Psoas muscle (tissue), 7 donors: ENCODE measurements at regions not wholly inside any gene's neighbourhood (a gene's known extent, or its start where the extent isn't known, plus 50 kb on each side); places are given as distances from the start of the nearest gene placed in this dataset.

Source experiments
- ATAC-seq, 4 donors: fragments of 200-7000 bp; cut with Tn5 transposase; one replicate each; pipeline ENCODE4 v1.9.1; 2020; ENCODE audit warnings: moderate library complexity in 3 of 4, mild to moderate bottlenecking in 2 of 4
- DNase-seq, 2 donors: peaks; one replicate each; pipeline ENCODE4 v3.0.0-alpha.2; 2020
- H3K27ac ChIP-seq: fragments of 200-600 bp; one replicate; pipeline ENCODE4 v1.8.0; 2022
- H3K27me3 ChIP-seq, 3 donors: fragments of 200-600 bp in 1 of 3; one replicate each; pipeline versions ENCODE4 v1.6.1 to v1.8.0; 2013 to 2022; ENCODE audit warnings: low read length in 2 of 3, mild to moderate bottlenecking in 2 of 3, moderate library complexity in 1 of 3; ENCODE audit not compliant: insufficient read depth in 3 of 3
- H3K36me3 ChIP-seq, 2 donors: fragments of 200-600 bp in 1 of 2; one replicate each; pipeline versions ENCODE4 v1.6.1 to v1.8.0; 2013 to 2022; ENCODE audit warnings: low read depth in 1 of 2, mild to moderate bottlenecking in 1 of 2, moderate library complexity in 1 of 2; ENCODE audit not compliant: insufficient read depth in 1 of 2
- H3K4me1 ChIP-seq: fragments of 200-600 bp; one replicate; pipeline ENCODE4 v1.8.0; 2022
- H3K4me3 ChIP-seq: fragments of 200-600 bp; one replicate; pipeline ENCODE4 v1.8.0; 2022; ENCODE audit warnings: mild to moderate bottlenecking
- H3K9me3 ChIP-seq: fragments of 200-600 bp; one replicate; pipeline ENCODE4 v1.8.0; 2022
- CTCF ChIP-seq: fragments of 200-600 bp; IDR thresholded peaks from one replicate; pipeline ENCODE4 v1.8.0; 2022; ENCODE audit warnings: antibody characterized with exemption
- WGBS, 3 donors: extraction: QIAGEN DNeasy Blood & Tissue Kit; methylation state at CpG; one replicate each; pipeline versions ENCODE4 v1.1.6 to v1.1.7; 2013; 5-methylcytosine and 5-hydroxymethylcytosine counted together
- intact Hi-C, 2 donors: fragments of 100-400 bp; cut with DNase I; formaldehyde crosslinking; loops; one replicate each; pipeline versions ENCODE4 v1.11.0 to v1.14.2; 2022
- donor health status: healthy with polysubstance abuse.
- donor health status: DM: no; HTN: no; CAD: no; lungs with moderate emphysema.
- donor health status: Bipolar disorder and iron deficiency.
- donor health status: healthy.
- donor health status: DM: yes; HTN: yes; CAD: no.
- donor health status: DM: no; HTN: no; CAD: no.
- donor health status: DM: yes; HTN: yes; CAD: no.

GRCh38 chr6:110040716-110041115 lies 62.6 kb downstream of the GPR6 start:
- intact Hi-C loops, result loop anchor here in 1 of 2 donors (5.0 kb wide), 1 partner anchor 333 kb away; no protein-coding TSS in a partner anchor
- no peak for DNase-seq
- H3K36me3 ChIP-seq, result no peaks in the 10 kb centered on the region

GRCh38 chr6:110041126-110041525 lies 63.0 kb downstream of the GPR6 start:
- ATAC-seq (no peak), DNase-seq (no peak)
- Histone ChIP-seq H3K9me3 (peaks cover 3% of the 10 kb centered on the region), H3K4me1 (no peaks in the 10 kb centered on the region), H3K27me3 (no peaks in the 10 kb centered on the region), H3K36me3 (no peaks in the 10 kb centered on the region), H3K4me3 (no peak overlapping the region), H3K27ac (no peak overlapping the region)
- TF ChIP-seq CTCF, result no peak
- intact Hi-C loops, result loop anchor here in 1 of 2 donors (5.0 kb wide), 1 partner anchor 334 kb away; no protein-coding TSS in a partner anchor
- WGBS, 3 donors, result 27 to 29% (median 29%) methylated on average over 2 of the region's 2 CpGs

More at GRCh38 chr6:110040716-110041115, 62.6 kb downstream of the GPR6 start:
- no peak overlapping the region for H3K4me3 ChIP-seq
- no peaks in the 10 kb centered on the region for H3K9me3 ChIP-seq
- H3K4me1 ChIP-seq, result no peaks in the 10 kb centered on the region
- 83 to 91% (median 87%) methylated on average over 7 of the region's 7 CpGs for WGBS, 3 donors
- no peak for ATAC-seq
- H3K27me3 ChIP-seq, result no peaks in the 10 kb centered on the region
- no peak for TF ChIP-seq CTCF
- H3K27ac ChIP-seq, result no peak overlapping the region

- no peak overlapping the region for H3K4me3 ChIP-seq
- TF ChIP-seq CTCF, result no peak
- WGBS, 3 donors, result 77 to 91% (median 83%) methylated on average over 5 of the region's 5 CpGs
- H3K4me1 ChIP-seq, result no peaks in the 10 kb centered on the region
- peaks cover 3% of the 10 kb centered on the region for H3K9me3 ChIP-seq
- DNase-seq (no peak), ATAC-seq (no peak)
- H3K27me3 ChIP-seq, result no peaks in the 10 kb centered on the region
- intact Hi-C loops, result loop anchor here in 1 of 2 donors (5.0 kb wide), 1 partner anchor 335 kb away; no protein-coding TSS in a partner anchor
- H3K27ac ChIP-seq, result no peak overlapping the region
- H3K36me3 ChIP-seq, result no peaks in the 10 kb centered on the region
These were observed 63.7 kb downstream of the GPR6 start for GRCh38 chr6:110041830-110042229.

GRCh38 chr6:110042670-110043296 lies 64.7 kb downstream of the GPR6 start:
- intact Hi-C loops, result loop anchor here in 1 of 2 donors (5.0 kb wide), 1 partner anchor 335 kb away; no protein-coding TSS in a partner anchor
- TF ChIP-seq CTCF, result no peak
- no peak overlapping the region for H3K4me3 ChIP-seq
- no peaks in the 10 kb centered on the region for H3K4me1 ChIP-seq
- H3K27ac ChIP-seq, result no peak overlapping the region
- H3K9me3 ChIP-seq, result peaks cover 3% of the 10 kb centered on the region
- H3K27me3 ChIP-seq, result no peaks in the 10 kb centered on the region
- ATAC-seq, result no peak
- WGBS, 3 donors, result 73 to 88% (median 74%) methylated on average over 9 of the region's 9 CpGs
- no peaks in the 10 kb centered on the region for H3K36me3 ChIP-seq
- DNase-seq, result no peak
